Endothelial cell (in vitro differentiated cells): ENCODE measurements at regions not wholly inside any gene's neighbourhood (a gene's known extent, or its start where the extent isn't known, plus 50 kb on each side); places are given as distances from the start of the nearest gene placed in this dataset.

ENCODE experiments used
- DNase-seq: peaks from one replicate; pipeline ENCODE4 v3.0.0; 2021; ENCODE audit warnings: low spot score
- H3K27ac Mint-ChIP-seq: one replicate; pipeline ENCODE4 v1.8.0; 2021; ENCODE audit warnings: mixed read lengths, inconsistent platforms; ENCODE audit not compliant: unreplicated experiment
- H3K27me3 Mint-ChIP-seq: one replicate; pipeline ENCODE4 v1.8.0; 2021; ENCODE audit warnings: mild to moderate bottlenecking, moderate library complexity, mixed read lengths, inconsistent platforms; ENCODE audit not compliant: unreplicated experiment
- H3K36me3 Mint-ChIP-seq: one replicate; pipeline ENCODE4 v1.8.0; 2021; ENCODE audit warnings: mild to moderate bottlenecking, low read depth, mixed read lengths, inconsistent platforms; ENCODE audit not compliant: unreplicated experiment
- H3K4me1 Mint-ChIP-seq: one replicate; pipeline ENCODE4 v1.8.0; 2021; ENCODE audit warnings: mild to moderate bottlenecking, mixed read lengths, inconsistent platforms; ENCODE audit not compliant: unreplicated experiment
- H3K4me3 Mint-ChIP-seq: one replicate; pipeline ENCODE4 v1.8.0; 2021; ENCODE audit warnings: mild to moderate bottlenecking, mixed read lengths, inconsistent platforms; ENCODE audit not compliant: unreplicated experiment
- H3K9me3 Mint-ChIP-seq: one replicate; pipeline ENCODE4 v1.8.0; 2021; ENCODE audit warnings: mixed read lengths, inconsistent platforms; ENCODE audit not compliant: unreplicated experiment
- TF ChIP-seq, protein P1 (sequence below): fragments of 200-600 bp; sonication (generic); IDR thresholded peaks from one replicate; pipeline ENCODE4 v1.5.0; 2021; ENCODE audit warnings: antibody characterized with exemption; ENCODE audit not compliant: unreplicated experiment

DNA sequence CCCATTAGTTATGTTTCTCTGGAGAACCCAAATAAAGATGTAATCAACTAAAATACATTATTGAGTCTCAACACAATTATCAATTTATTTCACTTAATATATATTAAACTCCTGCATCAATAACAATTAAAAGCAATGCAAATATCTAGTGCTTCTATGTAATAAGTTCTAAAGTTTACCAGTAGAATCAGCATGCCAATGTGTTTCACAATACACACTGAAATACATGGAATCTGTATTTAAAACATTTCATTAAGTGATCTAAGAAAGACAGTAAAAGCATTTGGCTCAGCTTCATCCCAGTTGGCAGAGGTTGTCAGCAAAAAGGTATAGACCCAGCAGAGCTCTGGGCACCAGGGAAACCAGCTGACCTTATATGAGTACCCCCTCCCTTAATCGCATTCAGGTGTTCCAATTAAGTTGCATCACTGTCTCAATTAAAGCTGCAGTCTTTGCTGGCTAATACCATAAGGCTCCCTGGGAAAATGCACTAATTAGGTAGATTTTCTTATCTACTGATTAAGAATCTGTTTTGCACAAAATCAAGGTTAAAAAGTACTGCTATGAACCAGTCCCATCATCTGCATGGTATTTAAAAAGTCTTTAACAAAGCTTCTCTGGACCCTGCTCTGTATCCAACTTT lies 63.1 kb downstream of the NIBAN1 start:
- no peak for DNase-seq
- Mint-ChIP-seq H3K4me1 (no peaks in the 10 kb centered on the region), H3K9me3 (no peaks in the 10 kb centered on the region), H3K36me3 (no peaks in the 10 kb centered on the region), H3K27ac (no peak overlapping the region), H3K27me3 (no peaks in the 10 kb centered on the region), H3K4me3 (no peak overlapping the region)
- TF ChIP-seq, protein P1, sequence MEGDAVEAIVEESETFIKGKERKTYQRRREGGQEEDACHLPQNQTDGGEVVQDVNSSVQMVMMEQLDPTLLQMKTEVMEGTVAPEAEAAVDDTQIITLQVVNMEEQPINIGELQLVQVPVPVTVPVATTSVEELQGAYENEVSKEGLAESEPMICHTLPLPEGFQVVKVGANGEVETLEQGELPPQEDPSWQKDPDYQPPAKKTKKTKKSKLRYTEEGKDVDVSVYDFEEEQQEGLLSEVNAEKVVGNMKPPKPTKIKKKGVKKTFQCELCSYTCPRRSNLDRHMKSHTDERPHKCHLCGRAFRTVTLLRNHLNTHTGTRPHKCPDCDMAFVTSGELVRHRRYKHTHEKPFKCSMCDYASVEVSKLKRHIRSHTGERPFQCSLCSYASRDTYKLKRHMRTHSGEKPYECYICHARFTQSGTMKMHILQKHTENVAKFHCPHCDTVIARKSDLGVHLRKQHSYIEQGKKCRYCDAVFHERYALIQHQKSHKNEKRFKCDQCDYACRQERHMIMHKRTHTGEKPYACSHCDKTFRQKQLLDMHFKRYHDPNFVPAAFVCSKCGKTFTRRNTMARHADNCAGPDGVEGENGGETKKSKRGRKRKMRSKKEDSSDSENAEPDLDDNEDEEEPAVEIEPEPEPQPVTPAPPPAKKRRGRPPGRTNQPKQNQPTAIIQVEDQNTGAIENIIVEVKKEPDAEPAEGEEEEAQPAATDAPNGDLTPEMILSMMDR: no peak

DNA sequence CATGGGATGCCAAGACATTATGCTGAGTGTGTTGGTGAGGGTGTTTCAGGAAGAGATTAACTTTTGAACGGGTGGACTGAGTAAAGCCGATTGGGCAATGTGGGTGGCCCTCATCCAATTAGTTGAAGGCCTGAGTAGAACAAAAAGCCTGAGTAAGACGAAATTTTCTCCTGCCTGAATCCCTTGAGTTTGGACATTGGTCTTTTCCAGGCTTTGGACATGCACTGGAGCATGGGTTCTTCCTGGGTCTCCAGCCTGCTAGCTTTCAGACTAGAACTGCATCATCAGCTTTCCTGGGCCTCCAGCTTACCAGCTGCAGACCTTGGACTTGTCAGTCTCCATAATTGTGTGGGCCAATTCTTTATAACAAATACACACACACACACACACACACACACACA lies 63.6 kb downstream of the NIBAN1 start:
- H3K9me3 Mint-ChIP-seq: no peaks in the 10 kb centered on the region
- TF ChIP-seq, protein P1: no peak
- H3K27ac Mint-ChIP-seq: no peak overlapping the region
- no peaks in the 10 kb centered on the region for H3K4me1 Mint-ChIP-seq
- no peaks in the 10 kb centered on the region for H3K36me3 Mint-ChIP-seq
- no peak overlapping the region for H3K4me3 Mint-ChIP-seq
- no peaks in the 10 kb centered on the region for H3K27me3 Mint-ChIP-seq
- no peak for DNase-seq

DNA sequence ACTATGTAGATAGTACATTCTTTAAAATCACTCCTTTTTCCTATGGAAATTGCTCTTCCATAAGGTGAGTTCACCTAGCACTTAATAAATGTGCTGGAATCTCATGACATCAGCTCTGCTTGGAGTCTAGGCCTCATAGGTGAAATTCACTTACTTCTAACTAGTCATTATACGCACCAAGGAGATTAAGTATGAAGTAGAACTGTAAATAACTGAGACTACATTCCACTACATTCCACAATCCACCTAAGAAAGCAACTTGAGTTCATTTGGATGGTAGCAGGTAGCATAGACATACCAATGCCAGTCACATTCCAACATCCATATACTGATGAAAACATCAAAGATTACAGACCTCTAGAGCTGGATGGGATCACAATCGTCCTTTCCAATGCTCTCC lies 64.3 kb downstream of the NIBAN1 start:
- peaks cover 3% of the 10 kb centered on the region for H3K36me3 Mint-ChIP-seq
- H3K9me3 Mint-ChIP-seq: no peaks in the 10 kb centered on the region
- no peak overlapping the region for H3K27ac Mint-ChIP-seq
- H3K4me1 Mint-ChIP-seq: peaks cover 3% of the 10 kb centered on the region
- no peaks in the 10 kb centered on the region for H3K27me3 Mint-ChIP-seq
- H3K4me3 Mint-ChIP-seq: no peak overlapping the region
- TF ChIP-seq, protein P1: no peak
- no peak for DNase-seq

DNA sequence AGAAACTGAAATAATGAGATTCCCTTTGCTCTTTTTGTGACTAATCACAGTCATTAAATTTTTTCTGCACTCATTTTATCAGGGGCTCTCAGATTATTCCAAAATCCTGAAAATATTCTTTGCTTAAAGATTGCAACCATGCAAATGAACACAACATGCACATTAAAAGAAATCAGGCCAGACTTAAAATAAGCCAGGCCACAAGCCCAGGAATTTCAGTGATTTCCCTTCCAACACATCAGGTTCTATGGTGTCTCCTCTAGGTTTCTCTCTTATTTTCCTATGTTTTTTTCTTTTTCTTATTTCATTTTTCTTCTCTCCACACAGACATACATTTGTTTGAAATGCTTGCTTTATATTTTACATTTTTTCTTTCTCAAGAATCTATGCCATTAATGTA lies 65.3 kb downstream of the NIBAN1 start:
- H3K27ac Mint-ChIP-seq: no peak overlapping the region
- peaks cover 3% of the 10 kb centered on the region for H3K4me1 Mint-ChIP-seq

DNA sequence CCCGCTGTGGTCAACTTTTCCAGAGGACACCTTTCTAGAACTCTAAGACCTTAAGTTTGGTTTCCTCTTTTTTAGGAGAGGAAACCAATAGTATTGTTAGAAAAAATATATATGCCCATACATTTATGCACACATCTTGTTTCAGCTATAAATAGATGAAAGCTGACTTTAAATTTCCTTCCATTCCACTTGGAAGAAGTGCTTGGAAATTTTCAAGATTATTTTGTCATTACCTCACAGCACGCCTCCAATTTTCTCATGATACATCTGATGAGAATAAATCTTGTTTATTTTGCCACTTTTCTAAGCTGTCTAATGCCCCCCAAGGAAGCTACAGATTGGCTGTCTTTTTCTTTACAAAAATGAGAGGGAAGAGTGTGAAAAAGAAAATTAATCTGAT lies 65.8 kb downstream of the NIBAN1 start:
- Mint-ChIP-seq H3K27ac (no peak overlapping the region), H3K9me3 (no peaks in the 10 kb centered on the region), H3K4me3 (no peak overlapping the region), H3K36me3 (peaks cover 3% of the 10 kb centered on the region), H3K27me3 (no peaks in the 10 kb centered on the region), H3K4me1 (peaks cover 3% of the 10 kb centered on the region)
- TF ChIP-seq, protein P1: no peak
- DNase-seq: no peak

More for the DNA sequence above, 65.3 kb downstream of the NIBAN1 start:
- no peaks in the 10 kb centered on the region for H3K9me3 Mint-ChIP-seq
- DNase-seq: no peak
- H3K36me3 Mint-ChIP-seq: peaks cover 3% of the 10 kb centered on the region
- no peak overlapping the region for H3K4me3 Mint-ChIP-seq
- TF ChIP-seq, protein P1: no peak
- no peaks in the 10 kb centered on the region for H3K27me3 Mint-ChIP-seq
